ENCODE measurements at regions not wholly inside any gene's neighbourhood (a gene's known extent, or its start where the extent isn't known, plus 50 kb on each side); places are given as distances from the start of the nearest gene placed in this dataset.

DNA sequence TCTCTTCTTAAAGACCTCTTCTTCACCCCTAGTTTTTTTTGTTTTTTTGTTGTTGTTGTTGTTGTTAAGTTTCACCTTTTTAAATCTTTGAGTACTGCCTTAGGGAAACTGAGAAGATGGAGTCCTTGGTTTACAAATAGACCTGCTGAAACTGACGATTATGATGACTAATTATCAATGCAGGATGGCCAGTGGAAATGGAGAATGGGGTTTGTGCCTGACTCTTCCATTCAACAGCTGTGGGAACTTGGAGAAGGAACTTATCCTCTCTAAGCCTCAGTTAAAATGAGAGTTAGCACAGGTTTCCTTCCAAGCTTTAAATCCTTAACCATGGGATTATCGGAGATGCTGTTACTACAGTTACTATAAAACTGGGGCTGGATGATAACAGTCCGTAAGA lies 66.7 kb upstream of the PNMA1 start:
- no peak for DNase-seq

DNA sequence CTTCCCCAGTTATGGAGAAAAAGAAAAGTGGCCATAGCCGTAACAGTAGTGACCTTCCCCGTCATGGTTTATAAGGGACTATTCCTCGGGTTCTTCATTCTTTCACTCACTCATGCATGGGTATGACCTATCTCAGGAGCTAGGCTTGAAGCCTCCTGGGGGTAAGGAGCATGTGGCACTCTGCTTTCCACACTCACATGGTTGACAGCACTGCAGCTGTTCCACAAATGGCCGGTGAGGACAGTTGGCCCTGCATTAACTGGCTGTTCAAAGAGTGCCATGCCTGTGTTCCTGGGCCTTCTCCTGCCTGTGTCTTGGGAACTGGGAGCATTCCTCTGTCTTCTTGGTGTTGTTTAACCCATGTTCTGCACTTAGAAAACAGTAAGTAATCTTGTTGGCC lies 66.2 kb upstream of the PNMA1 start:
- DNase-seq, result no peak

DNA sequence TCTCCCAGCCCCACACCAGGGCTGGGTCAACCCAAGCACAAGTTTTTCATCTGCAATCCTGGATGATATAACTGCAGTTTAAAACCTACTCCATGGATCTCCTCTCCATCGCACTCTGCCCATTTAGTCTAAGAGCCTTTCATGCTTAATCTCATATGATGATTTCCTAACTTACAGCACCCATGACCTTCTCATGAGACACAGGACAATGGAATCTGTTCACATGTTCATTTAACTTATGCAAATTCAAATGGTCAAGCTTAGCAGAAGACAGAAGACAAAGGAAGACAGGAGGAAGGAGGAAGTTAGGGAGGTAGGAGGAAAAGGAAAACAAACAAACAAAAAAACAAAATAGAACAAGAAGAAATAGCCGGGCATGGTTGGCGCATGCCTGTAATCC lies 64.6 kb upstream of the PNMA1 start:
- no peak for DNase-seq

DNA sequence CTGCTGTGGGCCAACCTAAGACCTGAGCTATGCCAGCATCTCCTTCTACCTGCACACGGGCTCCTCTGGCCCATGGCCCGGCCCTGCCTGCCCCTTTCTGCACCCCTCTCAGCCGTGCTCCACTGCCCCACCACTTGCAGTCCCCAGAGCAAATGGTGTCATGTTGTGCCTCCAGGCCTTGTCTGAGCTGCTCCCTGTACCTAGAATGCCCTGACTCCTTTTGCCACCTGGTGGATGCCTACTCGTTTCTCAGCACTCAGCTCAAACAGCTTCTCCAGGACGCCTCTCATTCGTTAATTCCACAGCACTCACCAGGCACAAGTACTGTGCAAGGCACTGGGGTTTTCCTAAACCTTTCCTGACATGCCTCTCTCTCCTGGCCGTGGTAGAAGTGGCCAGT lies 63.2 kb upstream of the PNMA1 start:
- DNase-seq, result no peak

DNA sequence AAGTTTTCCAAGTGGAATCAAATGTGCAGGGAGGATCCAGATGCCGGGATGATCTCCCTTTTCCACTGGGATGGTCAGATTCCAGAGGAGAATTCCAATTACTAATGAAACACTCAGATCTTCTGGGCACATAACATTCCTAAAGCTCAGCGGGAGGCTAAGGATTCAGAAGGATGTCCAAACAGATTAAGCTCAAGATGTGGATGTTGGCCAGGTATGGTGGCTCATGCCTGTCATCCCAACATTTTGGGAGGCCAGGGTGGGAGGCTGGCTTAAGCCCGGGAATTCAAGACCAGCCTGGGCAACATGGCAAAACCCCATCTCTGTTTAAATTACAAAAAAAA lies 62.0 kb upstream of the PNMA1 start:
- DNase-seq, result no peak

- no peak for DNase-seq
Measured at GRCh38 chr14:73775339-73776193, 61.4 kb upstream of the PNMA1 start.

GRCh38 chr14:73774671-73775070 lies 60.5 kb upstream of the PNMA1 start:
- DNase-seq, result no peak

DNA sequence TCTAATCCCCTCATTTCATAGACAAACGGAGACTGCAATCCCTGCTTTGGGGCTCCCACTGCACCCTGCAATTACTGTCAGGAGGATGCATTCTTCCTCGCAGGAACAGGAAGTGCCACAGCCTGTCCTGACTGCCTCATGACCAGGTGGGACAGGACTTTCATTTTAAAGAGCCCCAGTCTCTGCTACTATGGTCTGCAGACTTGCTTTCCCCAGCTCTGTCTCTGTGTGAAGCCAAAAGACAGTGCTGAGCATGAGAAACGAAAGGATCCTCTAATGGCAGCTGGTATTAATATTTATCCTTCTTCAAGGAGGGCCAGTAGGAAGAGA lies 60.0 kb upstream of the PNMA1 start:
- DNase-seq, result no peak

- no peak for DNase-seq
Measured at GRCh38 chr14:73773441-73774240, 59.5 kb upstream of the PNMA1 start.

GRCh38 chr14:73771848-73772638 lies 57.9 kb upstream of the PNMA1 start:
- DNase-seq, result peak; percentile 44 to 64 (median 60)

DNA sequence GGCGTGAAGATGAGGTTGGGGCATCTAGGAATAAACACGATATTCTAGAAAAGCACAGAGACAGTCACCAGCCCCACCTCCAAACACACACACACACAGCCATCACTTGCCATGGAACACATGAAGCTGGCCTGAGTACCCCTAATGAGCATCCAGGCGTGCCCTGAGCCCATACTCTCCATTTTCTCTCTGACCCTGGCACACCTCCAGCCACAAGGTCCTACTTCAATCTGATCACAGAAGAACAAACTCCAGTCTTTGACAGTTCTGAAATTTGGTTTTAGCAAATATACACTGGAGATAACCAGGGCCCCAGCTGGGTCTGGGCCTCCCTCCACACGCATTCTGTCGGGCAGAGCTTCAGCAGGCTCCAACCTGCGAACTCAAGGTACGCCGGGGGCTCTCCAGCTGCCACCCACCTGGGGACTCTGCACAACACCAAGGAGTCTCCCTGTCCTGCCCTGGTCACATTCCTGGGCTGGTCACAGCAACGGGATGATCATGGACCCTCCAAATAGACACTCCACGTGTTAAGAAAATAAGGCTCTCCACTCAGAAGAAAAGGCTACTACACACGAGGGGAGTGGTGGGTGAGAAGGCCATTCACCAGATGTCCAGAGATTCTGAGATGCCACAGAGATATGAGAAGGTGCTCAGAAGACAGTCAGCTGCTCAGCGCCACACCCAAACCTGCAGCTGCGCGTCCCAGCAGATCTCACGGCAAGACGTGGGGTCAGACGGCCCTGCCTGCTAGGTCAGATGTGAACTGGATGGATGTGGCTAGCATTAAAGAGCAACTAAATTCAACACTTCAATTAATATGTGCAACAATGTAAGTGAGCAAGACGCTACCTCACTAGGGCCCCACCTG lies 57.0 kb upstream of the PNMA1 start:
- DNase-seq, result no peak

DNA sequence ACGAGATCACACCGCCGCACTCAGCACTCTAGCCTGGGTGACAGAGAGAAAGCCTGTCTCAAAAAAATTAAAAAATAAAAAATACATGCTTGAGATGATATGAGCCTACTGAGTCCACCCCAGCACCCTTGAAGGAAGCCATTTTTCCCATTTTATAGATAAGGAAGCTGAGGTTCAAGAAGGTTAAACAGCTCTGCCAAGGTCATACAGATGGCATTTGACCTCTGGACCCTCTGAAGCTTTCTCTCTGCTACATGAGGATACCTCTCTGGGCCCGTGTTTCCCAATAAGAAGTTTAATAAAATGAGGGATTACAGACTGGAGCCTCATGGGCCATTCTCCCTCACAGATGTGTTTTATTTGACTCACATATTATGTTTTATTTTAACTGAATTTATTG lies 53.9 kb upstream of the PNMA1 start:
- no peak for DNase-seq

GRCh38 chr14:73764406-73765280 lies 50.5 kb upstream of the PNMA1 start:
- DNase-seq, result no peak

Measured in T-helper 1 cell (primary cell).